Transverse colon (tissue), 4 donors: ENCODE measurements at regions not wholly inside any gene's neighbourhood (a gene's known extent, or its start where the extent isn't known, plus 50 kb on each side); places are given as distances from the start of the nearest gene placed in this dataset.
"Not testable (repeated sequence)": the region's sequence is repeated elsewhere in the genome, so short reads cannot be mapped to it uniquely, and the experiment has no call there.

Experiments used
- DNase-seq: peaks from one replicate; pipeline ENCODE4 v3.0.0-alpha.2; 2019
- H3K27ac ChIP-seq, 4 donors: fragments of 200-600 bp; sonication (generic); 2 replicates each; pipeline ENCODE4 v1.5.1; 2016 to 2018; ENCODE audit warnings: inconsistent platforms in 4 of 4
- H3K27me3 ChIP-seq: fragments of 200-600 bp; sonication (generic); 2 replicates; pipeline ENCODE4 v1.5.1; 2017; ENCODE audit warnings: inconsistent platforms
- H3K36me3 ChIP-seq, 4 donors: fragments of 200-600 bp; sonication (generic); 2 replicates each; pipeline ENCODE4 v1.5.1; 2017 to 2019; ENCODE audit warnings: inconsistent platforms in 4 of 4
- H3K4me1 ChIP-seq, 4 donors: fragments of 200-600 bp; sonication (generic); 2 replicates each; pipeline ENCODE4 v1.5.1; 2017 to 2020; ENCODE audit warnings: inconsistent platforms in 4 of 4
- H3K4me3 ChIP-seq, 4 donors: fragments of 200-600 bp; sonication (generic); 1 replicate in 1 of 4; 2 replicates in 3 of 4; pipeline versions ENCODE4 v1.5.1 to v1.6.1; 2017 to 2019; ENCODE audit warnings: inconsistent platforms in 4 of 4
- H3K9me3 ChIP-seq, 2 donors: fragments of 200-600 bp; sonication (generic); 2 replicates each; pipeline ENCODE4 v1.5.1; 2017 to 2019; ENCODE audit warnings: inconsistent platforms in 2 of 2
- CTCF ChIP-seq, 5 experiments: fragments of 200-600 bp in 3 of 5; fragments of 450-650 bp in 2 of 5; sonication (generic) in 3 of 5; IDR thresholded peaks; 1 replicate in 2 of 5; 2 replicates in 3 of 5; pipeline ENCODE4 v1.5.1; 2016 to 2017; ENCODE audit warnings: antibody characterized with exemption in 5 of 5, inconsistent platforms in 3 of 5, mild to moderate bottlenecking in 2 of 5, moderate library complexity in 1 of 5
- EP300 ChIP-seq: sonication (generic); formaldehyde crosslinking; IDR thresholded peaks from one replicate; pipeline ENCODE4 v1.6.1; 2017; ENCODE audit warnings: antibody characterized with exemption, low read depth
- POLR2A ChIP-seq: fragments of 450-650 bp; IDR thresholded peaks from one replicate; pipeline ENCODE4 v1.6.1; 2016; ENCODE audit warnings: antibody characterized with exemption, mild to moderate bottlenecking, moderate library complexity
- POLR2AphosphoS5 ChIP-seq, 3 donors: sonication (generic); formaldehyde crosslinking; IDR thresholded peaks; one replicate each; pipeline ENCODE4 v1.6.1; 2016; ENCODE audit warnings: antibody characterized with exemption in 3 of 3
- WGBS, 2 donors: methylation state at CpG; one replicate each; pipeline ENCODE4 v1.1.5; 2018; ENCODE audit warnings: low coverage in 1 of 2; 5-methylcytosine and 5-hydroxymethylcytosine counted together
- in situ Hi-C, 4 donors: fragments of 200-750 bp; cut with MboI; loops; one replicate each; pipeline versions ENCODE4 v1.15.0 to v1.15.1; 2017; ENCODE audit warnings: low sequenced_read_pairs in 3 of 4, low pct_ligation_motif_present in 1 of 4, low pct_unique_long_range_greater_than_20kb in 1 of 4
- intact Hi-C: fragments of 100-400 bp; cut with DNase I; formaldehyde crosslinking; loops from one replicate; pipeline ENCODE4 v1.15.1; 2023; ENCODE audit warnings: low total_unique reads

- TF ChIP-seq POLR2A (no peak), POLR2AphosphoS5 (IDR thresholded peaks at IDR 0.05) (no peak), EP300 (no peak), CTCF (IDR thresholded peaks at IDR 0.05) (no peak)
- in situ Hi-C loops (no loop called here), intact Hi-C loops (no loop called here)
- H3K4me3 ChIP-seq: no peak overlapping the region
- 63 to 68% methylated on average over 3 to 4 of the region's 4 CpGs for WGBS, 2 donors
- no peak overlapping the region for H3K27ac ChIP-seq
- no peak for DNase-seq
- no peaks in the 10 kb centered on the region for H3K4me1 ChIP-seq
- H3K27me3 ChIP-seq: peaks cover 16% of the 10 kb centered on the region
- no peaks in the 10 kb centered on the region for H3K36me3 ChIP-seq
- H3K9me3 ChIP-seq: no peaks in the 10 kb centered on the region
Measured at GRCh38 chr6:2597991-2598390, 152.7 kb downstream of the MYLK4 start.

DNA sequence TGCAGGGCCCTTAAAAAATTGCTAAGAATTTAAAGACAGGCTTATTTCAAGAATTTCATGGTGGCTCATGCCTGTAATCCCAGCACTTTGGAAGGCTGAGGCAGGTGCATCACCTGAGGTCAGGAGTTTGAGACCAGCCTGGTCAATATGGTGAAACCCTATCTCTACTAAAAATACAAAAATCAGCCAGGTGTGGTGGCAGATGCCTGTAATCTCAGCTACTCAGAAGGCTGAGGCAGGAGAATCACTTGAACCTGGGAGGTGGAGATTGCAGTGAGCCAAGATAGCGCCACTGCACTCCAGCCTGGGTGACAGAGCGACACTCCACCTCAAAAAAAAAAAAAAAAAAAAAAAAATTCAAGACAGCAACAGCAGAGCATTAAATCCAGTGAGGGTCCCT is 153.3 kb downstream of the MYLK4 start:
- H3K36me3 ChIP-seq, in situ Hi-C loops, H3K4me1 ChIP-seq, H3K4me3 ChIP-seq, H3K9me3 ChIP-seq, DNase-seq, H3K27ac ChIP-seq, intact Hi-C loops: not testable (repeated sequence)
- peaks cover 13% of the 10 kb centered on the region for H3K27me3 ChIP-seq
- WGBS, 2 donors: 80 to 89% methylated on average over 1 to 2 of the region's 2 CpGs

DNA sequence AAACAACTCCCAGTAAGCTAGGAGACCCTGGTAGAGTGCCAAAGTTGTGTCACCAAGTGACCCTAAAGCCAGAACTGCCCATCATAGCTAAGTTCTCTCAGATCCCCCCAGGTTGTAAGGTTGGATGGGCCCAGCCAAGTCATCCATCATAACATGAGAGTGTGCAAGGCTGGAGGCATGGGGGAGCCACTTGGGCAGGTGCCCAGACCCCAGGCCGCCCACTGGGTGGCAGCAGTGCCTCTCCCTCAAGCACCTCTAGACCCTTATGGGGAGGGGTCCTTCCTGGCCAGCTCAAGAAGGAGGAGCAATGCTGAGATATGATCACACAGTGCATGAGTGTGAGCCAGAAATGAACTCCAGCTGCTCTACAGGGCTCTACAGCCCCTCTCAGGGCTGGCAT is 154.5 kb downstream of the MYLK4 start:
- peaks cover under 1% of the 10 kb centered on the region for H3K27me3 ChIP-seq
- H3K4me3 ChIP-seq: no peak overlapping the region
- no peaks in the 10 kb centered on the region for H3K36me3 ChIP-seq
- H3K9me3 ChIP-seq: no peaks in the 10 kb centered on the region
- intact Hi-C loops: no loop called here
- no CpG with 5 or more reads among the region's 1 CpG for WGBS, 2 donors
- no peak for TF ChIP-seq CTCF (IDR thresholded peaks at IDR 0.05)
- no peak for TF ChIP-seq EP300
- H3K27ac ChIP-seq: no peak overlapping the region
- in situ Hi-C loops: no loop called here
- no peaks in the 10 kb centered on the region for H3K4me1 ChIP-seq
- no peak for DNase-seq

GRCh38 chr6:2594868-2595267 is 155.9 kb downstream of the MYLK4 start:
- Histone ChIP-seq H3K36me3 (no peaks in the 10 kb centered on the region), H3K4me3 (no peak overlapping the region), H3K4me1 (no peaks in the 10 kb centered on the region), H3K27me3 (no peaks in the 10 kb centered on the region), H3K9me3 (no peaks in the 10 kb centered on the region), H3K27ac (no peak overlapping the region)
- in situ Hi-C loops: no loop called here
- no peak for TF ChIP-seq CTCF (IDR thresholded peaks at IDR 0.05)
- no peak for TF ChIP-seq EP300
- TF ChIP-seq POLR2AphosphoS5 (IDR thresholded peaks at IDR 0.05): no peak
- TF ChIP-seq POLR2A: no peak
- intact Hi-C loops: no loop called here
- WGBS, 2 donors: 68 to 86% methylated on average over 2 of the region's 2 CpGs
- DNase-seq: no peak

DNA sequence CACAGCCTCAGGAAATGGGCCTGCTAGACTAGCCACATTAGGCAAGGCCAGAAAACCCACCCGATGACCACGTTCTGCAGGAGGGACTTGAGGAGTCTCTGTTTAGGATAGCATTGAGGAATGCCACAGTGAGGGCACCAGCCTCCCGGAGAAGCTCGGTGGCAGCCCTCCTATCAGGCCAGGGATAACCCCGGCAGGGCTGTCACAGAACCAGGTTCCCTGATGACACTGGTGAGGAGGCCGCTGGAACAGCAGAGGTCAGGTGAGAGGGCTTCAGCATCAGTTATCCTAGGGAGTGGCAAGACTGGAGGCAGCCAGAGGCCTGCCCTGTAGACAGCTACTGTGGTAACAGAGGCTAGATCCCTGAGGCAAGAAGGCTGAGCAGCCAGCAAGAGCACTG is 157.6 kb downstream of the MYLK4 start:
- H3K27me3 ChIP-seq: no peaks in the 10 kb centered on the region
- no peak overlapping the region for H3K4me3 ChIP-seq
- in situ Hi-C loops: no loop called here
- no peaks in the 10 kb centered on the region for H3K9me3 ChIP-seq
- WGBS, 2 donors: 96% methylated on average over 6 of the region's 6 CpGs; no CpG with 5 or more reads in 1 of the 2 donors
- TF ChIP-seq POLR2AphosphoS5 (IDR thresholded peaks at IDR 0.05) (no peak), POLR2A (no peak), EP300 (no peak), CTCF (IDR thresholded peaks at IDR 0.05) (no peak)
- intact Hi-C loops: loop anchor here (2.0 kb wide), 1 partner anchor 62 kb away; no protein-coding TSS in a partner anchor
- no peak overlapping the region for H3K27ac ChIP-seq
- H3K4me1 ChIP-seq: no peaks in the 10 kb centered on the region
- no peak for DNase-seq
- no peaks in the 10 kb centered on the region for H3K36me3 ChIP-seq
